ENCODE measurements at regions not wholly inside any gene's neighbourhood (a gene's known extent, or its start where the extent isn't known, plus 50 kb on each side); places are given as distances from the start of the nearest gene placed in this dataset.
A peak's percentile ranks its signal among the peaks of the same experiment; 100 is the strongest.

DNA sequence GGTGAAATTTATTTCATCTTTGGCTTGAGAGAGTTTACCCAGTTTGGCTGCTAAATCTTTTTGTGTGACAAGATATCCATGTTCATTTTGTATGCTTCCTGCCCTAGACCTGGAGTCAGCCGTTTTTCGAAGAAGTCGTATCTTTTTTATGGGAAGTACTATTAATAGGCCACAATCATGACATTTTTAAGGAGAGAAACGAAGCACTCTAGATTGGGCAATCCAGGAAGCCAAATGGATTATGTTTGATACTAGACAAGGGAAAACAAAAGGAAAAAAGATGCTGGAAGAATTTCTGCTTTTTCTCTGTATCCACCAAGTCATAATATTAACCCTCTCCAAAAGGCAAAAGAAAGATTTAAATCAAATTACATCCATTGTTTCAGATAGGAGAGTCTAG lies 214.6 kb downstream of the HDGFL1 start:
- Mint-ChIP-seq H3K27me3 (ENCODE audit: unreplicated experiment) (peaks cover 4% of the 10 kb centered on the region), H3K9me3 (ENCODE audit: unreplicated experiment) (peaks cover 3% of the 10 kb centered on the region), H3K27ac (ENCODE audit: unreplicated experiment) (no peak overlapping the region), H3K36me3 (ENCODE audit: low read depth, unreplicated experiment) (peaks cover 3% of the 10 kb centered on the region), H3K4me1 (ENCODE audit: unreplicated experiment) (peaks cover 24% of the 10 kb centered on the region), H3K4me3 (ENCODE audit: unreplicated experiment) (no peak overlapping the region)
- DNase-seq (ENCODE audit: low spot score): no peak
- TF ChIP-seq, protein P1, sequence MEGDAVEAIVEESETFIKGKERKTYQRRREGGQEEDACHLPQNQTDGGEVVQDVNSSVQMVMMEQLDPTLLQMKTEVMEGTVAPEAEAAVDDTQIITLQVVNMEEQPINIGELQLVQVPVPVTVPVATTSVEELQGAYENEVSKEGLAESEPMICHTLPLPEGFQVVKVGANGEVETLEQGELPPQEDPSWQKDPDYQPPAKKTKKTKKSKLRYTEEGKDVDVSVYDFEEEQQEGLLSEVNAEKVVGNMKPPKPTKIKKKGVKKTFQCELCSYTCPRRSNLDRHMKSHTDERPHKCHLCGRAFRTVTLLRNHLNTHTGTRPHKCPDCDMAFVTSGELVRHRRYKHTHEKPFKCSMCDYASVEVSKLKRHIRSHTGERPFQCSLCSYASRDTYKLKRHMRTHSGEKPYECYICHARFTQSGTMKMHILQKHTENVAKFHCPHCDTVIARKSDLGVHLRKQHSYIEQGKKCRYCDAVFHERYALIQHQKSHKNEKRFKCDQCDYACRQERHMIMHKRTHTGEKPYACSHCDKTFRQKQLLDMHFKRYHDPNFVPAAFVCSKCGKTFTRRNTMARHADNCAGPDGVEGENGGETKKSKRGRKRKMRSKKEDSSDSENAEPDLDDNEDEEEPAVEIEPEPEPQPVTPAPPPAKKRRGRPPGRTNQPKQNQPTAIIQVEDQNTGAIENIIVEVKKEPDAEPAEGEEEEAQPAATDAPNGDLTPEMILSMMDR (IDR thresholded peaks at IDR 0.05; ENCODE audit: unreplicated experiment): no peak

DNA sequence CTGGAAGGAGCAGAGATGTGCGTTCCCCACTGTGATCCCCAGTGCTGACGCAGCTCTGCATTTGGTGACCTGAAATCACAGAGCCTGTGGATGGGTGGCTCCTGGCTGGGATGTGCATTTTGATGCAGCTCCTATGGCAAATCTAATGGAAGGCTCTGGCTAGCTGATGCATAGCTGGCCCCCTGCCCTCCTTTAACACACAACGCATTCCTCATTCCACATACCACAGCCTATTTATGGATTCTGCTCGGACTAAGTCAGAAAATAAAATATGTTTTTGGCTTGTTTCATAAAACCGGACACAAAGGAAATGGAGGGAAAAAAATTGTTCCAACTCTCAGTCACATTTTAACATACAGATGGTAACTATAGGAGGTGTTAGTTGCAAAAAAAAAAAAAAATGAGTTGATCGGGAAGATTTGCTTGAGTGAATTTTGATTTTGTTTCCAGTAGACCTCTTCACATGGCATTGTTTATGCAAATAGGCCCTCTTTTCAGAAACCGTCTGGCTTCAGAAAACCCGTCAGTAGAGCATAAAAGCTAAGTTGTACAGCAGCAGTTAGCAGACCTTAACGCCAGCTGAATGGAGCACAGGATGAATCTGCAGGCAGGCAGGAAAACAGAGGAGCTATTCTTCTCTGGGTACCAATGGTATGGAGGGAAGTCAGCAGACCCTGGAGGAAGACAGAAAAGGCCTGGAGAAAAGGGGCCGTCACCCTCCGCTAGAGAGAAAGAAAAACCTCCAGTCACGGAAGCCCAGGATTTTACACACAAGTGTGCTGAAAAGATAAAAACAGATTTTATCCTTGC lies 215.4 kb downstream of the HDGFL1 start:
- H3K9me3 Mint-ChIP-seq (ENCODE audit: unreplicated experiment): peaks cover 1% of the 10 kb centered on the region
- TF ChIP-seq, protein P1 (IDR thresholded peaks at IDR 0.05; ENCODE audit: unreplicated experiment): no peak
- H3K4me3 Mint-ChIP-seq (ENCODE audit: unreplicated experiment): peak overlapping the region; percentile 56
- peak; percentile 10 for DNase-seq (ENCODE audit: low spot score)
- H3K27ac Mint-ChIP-seq (ENCODE audit: unreplicated experiment): peak overlapping the region; percentile 65
- H3K4me1 Mint-ChIP-seq (ENCODE audit: unreplicated experiment): peaks cover 24% of the 10 kb centered on the region
- peaks cover 3% of the 10 kb centered on the region for H3K36me3 Mint-ChIP-seq (ENCODE audit: low read depth, unreplicated experiment)
- H3K27me3 Mint-ChIP-seq (ENCODE audit: unreplicated experiment): peaks cover 4% of the 10 kb centered on the region

DNA sequence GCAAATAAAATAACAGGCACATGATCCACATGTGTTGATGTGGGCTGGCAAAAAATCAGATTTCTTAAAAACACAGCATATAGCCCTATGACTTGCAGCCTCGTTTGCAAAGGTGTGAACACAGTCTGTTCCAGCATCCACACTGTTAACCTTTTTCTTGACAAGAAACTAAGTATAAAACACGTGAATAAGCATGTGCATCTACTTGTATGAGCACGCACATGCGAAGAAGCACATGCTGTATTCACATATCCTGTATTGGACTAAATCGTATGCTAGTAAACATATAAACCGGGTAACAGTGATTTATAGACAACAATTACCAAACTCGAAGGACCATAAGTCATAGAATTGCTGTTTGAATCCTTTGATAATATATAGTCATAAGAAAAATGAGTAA lies 218.7 kb downstream of the HDGFL1 start:
- no peaks in the 10 kb centered on the region for H3K36me3 Mint-ChIP-seq (ENCODE audit: low read depth, unreplicated experiment)
- peaks cover 2% of the 10 kb centered on the region for H3K27me3 Mint-ChIP-seq (ENCODE audit: unreplicated experiment)
- DNase-seq (ENCODE audit: low spot score): no peak
- H3K4me1 Mint-ChIP-seq (ENCODE audit: unreplicated experiment): peaks cover 24% of the 10 kb centered on the region
- H3K4me3 Mint-ChIP-seq (ENCODE audit: unreplicated experiment): no peak overlapping the region
- H3K9me3 Mint-ChIP-seq (ENCODE audit: unreplicated experiment): no peaks in the 10 kb centered on the region
- TF ChIP-seq, protein P1 (IDR thresholded peaks at IDR 0.05; ENCODE audit: unreplicated experiment): no peak
- H3K27ac Mint-ChIP-seq (ENCODE audit: unreplicated experiment): no peak overlapping the region

DNA sequence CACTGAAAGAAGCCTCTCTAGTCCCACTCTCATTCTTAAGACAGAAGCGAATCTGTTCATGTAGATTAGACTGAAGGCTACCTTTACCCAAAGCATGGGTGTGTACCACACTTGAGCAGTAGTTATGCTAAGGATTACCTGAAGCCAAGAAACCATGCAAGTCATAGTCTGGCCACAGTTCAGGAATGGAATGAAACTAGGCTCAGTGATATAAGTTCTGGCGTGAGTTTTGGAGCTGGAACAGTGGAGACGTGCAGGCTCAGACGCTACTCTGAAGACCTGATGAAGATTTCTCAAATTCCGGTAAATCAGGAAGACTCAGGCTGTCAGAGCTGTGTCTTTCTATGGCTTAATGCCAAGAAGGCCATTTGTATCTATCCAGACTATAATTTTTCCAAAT lies 219.9 kb downstream of the HDGFL1 start:
- TF ChIP-seq, protein P1 (IDR thresholded peaks at IDR 0.05; ENCODE audit: unreplicated experiment): no peak
- no peak overlapping the region for H3K27ac Mint-ChIP-seq (ENCODE audit: unreplicated experiment)
- H3K36me3 Mint-ChIP-seq (ENCODE audit: low read depth, unreplicated experiment): no peaks in the 10 kb centered on the region
- H3K4me3 Mint-ChIP-seq (ENCODE audit: unreplicated experiment): no peak overlapping the region
- no peaks in the 10 kb centered on the region for H3K9me3 Mint-ChIP-seq (ENCODE audit: unreplicated experiment)
- H3K27me3 Mint-ChIP-seq (ENCODE audit: unreplicated experiment): no peaks in the 10 kb centered on the region
- H3K4me1 Mint-ChIP-seq (ENCODE audit: unreplicated experiment): peaks cover 20% of the 10 kb centered on the region
- no peak for DNase-seq (ENCODE audit: low spot score)

DNA sequence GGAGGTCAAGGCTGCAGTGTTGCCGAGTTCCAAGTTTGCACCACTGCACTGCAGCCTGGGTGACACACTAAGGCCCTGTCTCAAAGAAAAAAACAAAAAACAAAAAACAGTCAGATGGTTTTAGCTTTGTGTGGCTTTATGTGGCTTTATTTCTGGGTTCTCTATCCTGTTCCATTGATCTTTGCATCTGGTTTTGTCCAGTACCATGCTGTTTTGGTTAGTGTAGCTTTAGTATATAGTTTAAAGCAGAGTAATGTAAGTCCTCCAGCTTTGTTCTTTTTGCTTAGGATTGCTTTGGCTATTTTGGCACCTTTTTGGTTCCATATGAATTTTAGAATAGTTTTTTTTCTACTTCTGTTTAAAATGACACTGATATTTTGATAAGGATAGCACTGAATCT lies 225.5 kb downstream of the HDGFL1 start:
- peaks cover 3% of the 10 kb centered on the region for H3K36me3 Mint-ChIP-seq (ENCODE audit: low read depth, unreplicated experiment)
- H3K4me3 Mint-ChIP-seq (ENCODE audit: unreplicated experiment): no peak overlapping the region
- no peak overlapping the region for H3K27ac Mint-ChIP-seq (ENCODE audit: unreplicated experiment)
- peaks cover 1% of the 10 kb centered on the region for H3K27me3 Mint-ChIP-seq (ENCODE audit: unreplicated experiment)
- TF ChIP-seq, protein P1 (IDR thresholded peaks at IDR 0.05; ENCODE audit: unreplicated experiment): no peak
- no peaks in the 10 kb centered on the region for H3K9me3 Mint-ChIP-seq (ENCODE audit: unreplicated experiment)
- no peak for DNase-seq (ENCODE audit: low spot score)
- peaks cover 3% of the 10 kb centered on the region for H3K4me1 Mint-ChIP-seq (ENCODE audit: unreplicated experiment)
